H1 (cell line): ENCODE measurements at regions not wholly inside any gene's neighbourhood (a gene's known extent, or its start where the extent isn't known, plus 50 kb on each side); places are given as distances from the start of the nearest gene placed in this dataset.

Experiments used
- CTCF ChIA-PET: fragments of 300-600 bp; sonication (Branson Sonifier 250); formaldehyde crosslinking; loops from one replicate; lab custom pipeline; 2021; ENCODE audit not compliant: partially characterized antibody; lab: Charles Lee
- POLR2A ChIA-PET: fragments of 300-600 bp; sonication (Branson Sonifier 250); formaldehyde crosslinking; loops from one replicate; lab custom pipeline; 2021; ENCODE audit warnings: inconsistent platforms; ENCODE audit not compliant: partially characterized antibody; lab: Charles Lee
- DNase-seq, 2 experiments: peaks; one replicate each; pipeline versions ENCODE4 v3.0.0 to v3.0.0-alpha.2; 2010 to 2022; ENCODE audit warnings: low spot score in 2 of 2, low read depth in 1 of 2, mixed read lengths in 1 of 2
- FAIRE-seq: peaks from 2 replicates; lab custom pipeline; 2011; peaks lifted over from hg19 to GRCh38; lab: Jason Lieb, UNC
- H2AFZ ChIP-seq: 2 replicates; pipeline ENCODE4 v1.8.1; 2012; ENCODE audit warnings: low read length, inconsistent platforms
- H2AK5ac ChIP-seq: 2 replicates; pipeline ENCODE4 v1.6.1; 2013; ENCODE audit warnings: low read depth, low read length
- H2BK120ac ChIP-seq: replicated peaks from 2 replicates; pipeline ENCODE3; 2013; ENCODE audit warnings: low read depth, low read length, inconsistent platforms
- H2BK12ac ChIP-seq: 2 replicates; pipeline ENCODE4 v1.6.1; 2013; ENCODE audit warnings: low read depth, low read length
- H2BK15ac ChIP-seq: 2 replicates; pipeline ENCODE4 v1.6.1; 2013; ENCODE audit warnings: low read length
- H2BK20ac ChIP-seq: 2 replicates; pipeline ENCODE4 v1.6.1; 2013; ENCODE audit warnings: low read length
- H2BK5ac ChIP-seq: 2 replicates; pipeline ENCODE4 v1.6.1; 2013; ENCODE audit warnings: low read depth, low read length
- H3K14ac ChIP-seq: 2 replicates; pipeline ENCODE4 v1.6.1; 2013; ENCODE audit warnings: inconsistent platforms; ENCODE audit not compliant: insufficient read length
- H3K18ac ChIP-seq: 2 replicates; pipeline ENCODE4 v1.6.1; 2013; ENCODE audit warnings: low read length; ENCODE audit errors: extremely low read depth
- H3K23ac ChIP-seq: 2 replicates; pipeline ENCODE4 v1.6.1; 2013; ENCODE audit warnings: inconsistent platforms; ENCODE audit not compliant: insufficient read length
- H3K23me2 ChIP-seq: 2 replicates; pipeline ENCODE4 v1.6.1; 2013; ENCODE audit warnings: low read depth, low read length
- H3K27ac ChIP-seq: 2 replicates; pipeline ENCODE4 v1.6.1; 2011; ENCODE audit warnings: low read depth, low read length, inconsistent platforms
- H3K27me3 ChIP-seq, 4 experiments: replicated peaks in 1 of 4; 1 replicate in 1 of 4; 2 replicates in 3 of 4; pipeline versions ENCODE4 v1.6.1 to v1.8.1; 2011 to 2013; ENCODE audit warnings: low read length in 3 of 4, mild to moderate bottlenecking in 3 of 4, inconsistent platforms in 2 of 4, mixed read lengths in 2 of 4, moderate library complexity in 1 of 4; ENCODE audit not compliant: control insufficient read depth in 3 of 4, insufficient read depth in 3 of 4; ENCODE audit errors: extremely low read depth in 1 of 4
- H3K36me3 ChIP-seq, 4 experiments: 2 replicates each; pipeline versions ENCODE4 v1.6.1 to v1.8.1; 2011 to 2013; ENCODE audit warnings: mild to moderate bottlenecking in 4 of 4, low read length in 3 of 4, moderate library complexity in 2 of 4, control low read depth in 1 of 4, inconsistent platforms in 1 of 4; ENCODE audit not compliant: insufficient read depth in 4 of 4, control insufficient read depth in 2 of 4
- H3K4ac ChIP-seq: replicated peaks from 2 replicates; pipeline ENCODE3; 2013; ENCODE audit warnings: low read length, low read depth, mixed read lengths, inconsistent platforms; ENCODE audit not compliant: insufficient read length
- H3K4me1 ChIP-seq, 4 experiments: replicated peaks in 1 of 4; 1 replicate in 1 of 4; 2 replicates in 3 of 4; pipeline versions ENCODE4 v1.6.1 to v1.8.1; 2011 to 2013; ENCODE audit warnings: low read length in 3 of 4, inconsistent platforms in 2 of 4, mixed read lengths in 1 of 4; ENCODE audit not compliant: insufficient read depth in 4 of 4, control insufficient read depth in 3 of 4
- H3K4me2 ChIP-seq, 2 experiments: 2 replicates each; pipeline versions ENCODE4 v1.6.1 to v1.8.1; 2011 to 2013; ENCODE audit warnings: low read depth in 2 of 2, low read length in 2 of 2, control low read depth in 1 of 2, inconsistent platforms in 1 of 2, mild to moderate bottlenecking in 1 of 2; ENCODE audit not compliant: insufficient read depth in 1 of 2
- H3K4me3 ChIP-seq, 4 experiments: fragments of 200-600, 300-600 bp in 1 of 4; sonication (generic), shearing (Covaris generic), sonication (Bioruptor Twin) in 1 of 4; 2 replicates each; pipeline versions ENCODE4 v1.5.1 to v1.8.1; 2011 to 2016; ENCODE audit warnings: low read length in 4 of 4, low read depth in 3 of 4, control low read depth in 2 of 4, inconsistent platforms in 2 of 4, mild to moderate bottlenecking in 2 of 4, mixed read lengths in 1 of 4, moderate library complexity in 1 of 4; ENCODE audit not compliant: insufficient read depth in 2 of 4; ENCODE audit errors: extremely low read depth in 1 of 4
- H3K56ac ChIP-seq: replicated peaks from 2 replicates; pipeline ENCODE3; 2013; ENCODE audit warnings: low read depth, mild to moderate bottlenecking, mixed read lengths, low read length, inconsistent platforms; ENCODE audit not compliant: insufficient read length
- H3K79me1 ChIP-seq: 2 replicates; pipeline ENCODE4 v1.6.1; 2013; ENCODE audit warnings: low read depth, low read length, control low read depth
- H3K79me2 ChIP-seq, 2 experiments: 2 replicates each; pipeline versions ENCODE4 v1.6.1 to v1.8.1; 2012 to 2013; ENCODE audit warnings: low read length in 2 of 2, mild to moderate bottlenecking in 2 of 2, inconsistent platforms in 1 of 2; ENCODE audit not compliant: insufficient read depth in 2 of 2, control insufficient read depth in 1 of 2
- H3K9ac ChIP-seq, 4 experiments: replicated peaks in 1 of 4; 1 replicate in 1 of 4; 2 replicates in 3 of 4; pipeline versions ENCODE4 v1.6.1 to v1.8.1; 2011 to 2013; ENCODE audit warnings: low read depth in 3 of 4, low read length in 3 of 4, control low read depth in 2 of 4, mild to moderate bottlenecking in 2 of 4, moderate library complexity in 2 of 4, inconsistent platforms in 1 of 4; ENCODE audit errors: extremely low read depth in 1 of 4
- H3K9me3 ChIP-seq, 2 experiments: 2 replicates each; pipeline versions ENCODE4 v1.6.1 to v1.8.1; 2012 to 2013; ENCODE audit warnings: mild to moderate bottlenecking in 2 of 2, moderate library complexity in 2 of 2, control low read depth in 1 of 2, inconsistent platforms in 1 of 2, low read depth in 1 of 2, low read length in 1 of 2, mixed read lengths in 1 of 2; ENCODE audit not compliant: insufficient read depth in 2 of 2
- H4K20me1 ChIP-seq, 2 experiments: replicated peaks in 1 of 2; 2 replicates each; pipeline versions ENCODE3 to v1.8.1; 2011 to 2013; ENCODE audit warnings: inconsistent platforms in 2 of 2, low read length in 2 of 2, mild to moderate bottlenecking in 1 of 2; ENCODE audit not compliant: insufficient read depth in 2 of 2, control insufficient read depth in 1 of 2
- H4K5ac ChIP-seq: 2 replicates; pipeline ENCODE4 v1.6.1; 2013; ENCODE audit warnings: low read length, low read depth, mixed read lengths, inconsistent platforms; ENCODE audit not compliant: insufficient read length
- H4K8ac ChIP-seq: 2 replicates; pipeline ENCODE4 v1.8.0; 2013; ENCODE audit warnings: mild to moderate bottlenecking, moderate library complexity, low read length, inconsistent platforms; ENCODE audit not compliant: insufficient read depth; ENCODE audit errors: extremely low read depth
- H4K91ac ChIP-seq: replicated peaks from 2 replicates; pipeline ENCODE3; 2013; ENCODE audit warnings: low read length, mixed read lengths, inconsistent platforms; ENCODE audit not compliant: insufficient read length
- ATF3 ChIP-seq: IDR thresholded peaks from 2 replicates; pipeline ENCODE4 v1.6.1; 2011; ENCODE audit warnings: low read depth, mild to moderate bottlenecking, low read length; ENCODE audit not compliant: insufficient read depth
- CBX5 ChIP-seq: fragments of 300-800, 300-1000 bp; sonication (generic); IDR thresholded peaks from 2 replicates; pipeline ENCODE4 v1.7.1; 2016; ENCODE audit warnings: antibody characterized with exemption, low read length, low read depth
- CHD2 ChIP-seq: IDR thresholded peaks from 2 replicates; pipeline ENCODE4 v1.6.1; 2012; ENCODE audit warnings: low read length, improper control_type of control experiment
- CTCF ChIP-seq, 3 experiments: IDR thresholded peaks; 1 replicate in 2 of 3; 2 replicates in 1 of 3; pipeline versions ENCODE4 v1.5.1 to v1.6.1; 2011; ENCODE audit warnings: low read length in 3 of 3, mild to moderate bottlenecking in 3 of 3, inconsistent platforms in 2 of 3, low read depth in 1 of 3, moderate library complexity in 1 of 3; ENCODE audit not compliant: insufficient read depth in 1 of 3; ENCODE audit errors: control extremely low read depth in 1 of 3
- GABPA ChIP-seq: IDR thresholded peaks from 2 replicates; pipeline ENCODE4 v1.6.1; 2011; ENCODE audit warnings: mild to moderate bottlenecking, low read length, moderate library complexity, borderline replicate concordance; ENCODE audit not compliant: insufficient read depth
- POLR2A ChIP-seq, 2 experiments: IDR thresholded peaks; 1 replicate in 1 of 2; 2 replicates in 1 of 2; pipeline ENCODE4 v1.6.1; 2011; ENCODE audit warnings: low read depth in 2 of 2, low read length in 2 of 2, mild to moderate bottlenecking in 2 of 2; ENCODE audit errors: control extremely low read depth in 1 of 2
- POU5F1 ChIP-seq: IDR thresholded peaks from 2 replicates; pipeline ENCODE4 v1.6.1; 2011; ENCODE audit warnings: low read depth, mild to moderate bottlenecking, low read length, moderate library complexity
- RNF2 ChIP-seq: fragments of 200-900, 300-1000 bp; sonication (generic); IDR thresholded peaks from 2 replicates; pipeline ENCODE4 v1.7.1; 2016; ENCODE audit warnings: borderline replicate concordance, low read depth, mild to moderate bottlenecking, antibody characterized with exemption, low read length; ENCODE audit not compliant: poor library complexity, severe bottlenecking; ENCODE audit errors: missing control alignments
- TCF12 ChIP-seq: IDR thresholded peaks from 2 replicates; pipeline ENCODE4 v1.6.1; 2011; ENCODE audit warnings: low read depth, mild to moderate bottlenecking, low read length
- TEAD4 ChIP-seq: IDR thresholded peaks from 2 replicates; pipeline ENCODE4 v1.6.1; 2012; ENCODE audit warnings: low read depth, low read length, inconsistent platforms, mixed read lengths
- WGBS, 2 experiments: shearing (Covaris generic) in 1 of 2; methylation state at CpG; one replicate each; pipeline versions ENCODE4 v1.1.6 to v1.1.7; 2013 to 2015; ENCODE audit warnings: low lambda C conversion rate in 2 of 2, mixed read lengths in 2 of 2, inconsistent platforms in 1 of 2, low coverage in 1 of 2, missing lambda C conversion rate in 1 of 2; ENCODE audit not compliant: insufficient replicate concordance in 2 of 2, insufficient coverage in 1 of 2, insufficient read length in 1 of 2; ENCODE audit errors: extremely low coverage in 1 of 2, missing lambda C conversion rate in 1 of 2; 5-methylcytosine and 5-hydroxymethylcytosine counted together

GRCh38 chr6:48764286-48765044 lies 653.5 kb upstream of the PTCHD4 start:
- Histone ChIP-seq H3K4ac (no peak overlapping the region), H3K4me1 (peaks cover 0 to 8% (median 2%) of the 10 kb centered on the region in 4 experiments; a peak in 3 of 7 replicates), H3K4me2 (no peak overlapping the region), H2BK12ac (no peak overlapping the region), H3K27ac (no peak overlapping the region), H3K27me3 (no peaks in the 10 kb centered on the region), H3K23ac (no peak overlapping the region), H3K14ac (no peak overlapping the region), H3K9me3 (no peaks in the 10 kb centered on the region), H3K23me2 (no peaks in the 10 kb centered on the region), H3K79me2 (no peaks in the 10 kb centered on the region), H2BK120ac (no peak overlapping the region), H4K8ac (no peak overlapping the region), H2AK5ac (no peak overlapping the region), H3K4me3 (no peak overlapping the region; a peak in 1 of 8 replicates), H2BK20ac (no peak overlapping the region; the same call in 1 of the 2 replicates), H3K9ac (no peak overlapping the region), H2AFZ (no peak overlapping the region), H2BK15ac (no peak overlapping the region), H3K79me1 (no peaks in the 10 kb centered on the region), H3K36me3 (no peaks in the 10 kb centered on the region), H3K56ac (no peak overlapping the region), H4K91ac (no peak overlapping the region), H2BK5ac (no peak overlapping the region), H3K18ac (no peak overlapping the region), H4K20me1 (no peaks in the 10 kb centered on the region), H4K5ac (no peak overlapping the region)
- DNase-seq (no peak), FAIRE-seq (no peak)
- ChIA-PET CTCF (interaction anchor here (0.6 to 2.6 kb wide), 7 partner anchors 10 to 977 kb away, joined by 3 to 12 read pairs (median 5); no protein-coding TSS in a partner anchor), POLR2A (no interaction called here)
- WGBS, 2 experiments, result 87% methylated on average over 6 of the region's 6 CpGs; no CpG with 5 or more reads in 1 of the 2 experiments
- TF ChIP-seq TCF12 (no peak), ATF3 (no peak), CBX5 (no peak), CTCF (IDR thresholded peaks at IDR 0.05; ENCODE audit: control extremely low read depth in 1 of 3, insufficient read depth in 1 of 3, low read depth in 1 of 3, low read length in 3 of 3) (no peak), POU5F1 (no peak), GABPA (no peak), POLR2A (IDR thresholded peaks at IDR 0.05; ENCODE audit: control extremely low read depth in 1 of 2, low read depth in 2 of 2, low read length in 2 of 2) (no peak), TEAD4 (no peak), RNF2 (no peak), CHD2 (no peak)
